ENCODE measurements at regions not wholly inside any gene's neighbourhood (a gene's known extent, or its start where the extent isn't known, plus 50 kb on each side); places are given as distances from the start of the nearest gene placed in this dataset.

DNA sequence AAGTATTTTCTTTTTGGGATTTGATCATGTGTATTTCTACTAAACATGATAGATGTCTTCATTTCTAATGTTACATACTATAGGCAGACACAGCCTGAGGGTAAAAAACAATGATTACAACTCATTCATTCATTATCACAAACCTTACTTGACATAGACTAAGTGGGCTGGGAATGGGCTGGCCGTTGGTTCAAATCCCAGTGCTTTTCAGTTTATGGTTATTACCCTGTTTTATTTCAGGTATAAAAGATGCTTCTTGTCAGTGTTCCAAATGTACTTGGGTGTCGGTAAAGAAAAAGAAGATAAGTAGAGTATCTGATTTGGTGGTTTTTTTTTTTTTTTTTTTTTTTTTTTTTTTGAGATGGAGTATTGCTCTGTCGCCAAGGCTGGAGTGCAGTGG lies 149.7 kb upstream of the ZFHX3 start:
- Histone ChIP-seq H3K4me2 (ENCODE audit: low read length) (no peak overlapping the region), H4K20me1 (ENCODE audit: insufficient read depth) (no peaks in the 10 kb centered on the region; the same call in 1 of the 2 replicates), H3K36me3 (ENCODE audit: control insufficient read depth in 1 of 2, insufficient read depth in 2 of 2, low read length in 2 of 2) (no peaks in the 10 kb centered on the region), H3K79me2 (ENCODE audit: insufficient read depth, low read length) (no peaks in the 10 kb centered on the region), H3K27me3 (ENCODE audit: insufficient read depth, low read length) (no peaks in the 10 kb centered on the region; the same call in 1 of the 2 replicates), H3K9ac (ENCODE audit: low read length) (no peak overlapping the region), H3K4me1 (ENCODE audit: control insufficient read depth in 1 of 2, insufficient read depth in 2 of 2, low read length in 2 of 2) (no peaks in the 10 kb centered on the region), H3K9me2 (ENCODE audit: insufficient read depth) (no peaks in the 10 kb centered on the region), H3K9me3 (ENCODE audit: control insufficient read depth in 1 of 2, insufficient read depth in 1 of 2, low read depth in 1 of 2, low read length in 2 of 2) (no peaks in the 10 kb centered on the region), H3K27ac (ENCODE audit: low read depth, low read length) (no peak overlapping the region), H2AFZ (ENCODE audit: low read depth, low read length, poor library complexity, severe bottlenecking) (no peak overlapping the region), H3K4me3 (replicated peaks in 1 of 2; ENCODE audit: low read depth in 1 of 2, low read length in 2 of 2) (no peak overlapping the region)
- ATAC-seq (no peak), DNase-seq (ENCODE audit: low read depth, low spot score) (no peak)
- RAD21 ChIA-PET (ENCODE audit: low non-redundant PET in 1 of 2, low total read pairs in 2 of 2, uncharacterized antibody in 2 of 2, unreplicated experiment in 2 of 2): no interaction called here
- CTCF ChIA-PET: interaction anchor here (1.0 to 2.1 kb wide), 2 partner anchors 365 to 766 kb away, joined by 3 to 11 read pairs; no protein-coding TSS in a partner anchor
- no peak for TF ChIP-seq SRF (IDR thresholded peaks at IDR 0.05; ENCODE audit: low read depth)
- TF ChIP-seq RAD21 (IDR thresholded peaks at IDR 0.05; ENCODE audit: low read depth): no peak
- no peak for TF ChIP-seq CEBPB (IDR thresholded peaks at IDR 0.05; ENCODE audit: low read depth)
- TF ChIP-seq, protein P1, sequence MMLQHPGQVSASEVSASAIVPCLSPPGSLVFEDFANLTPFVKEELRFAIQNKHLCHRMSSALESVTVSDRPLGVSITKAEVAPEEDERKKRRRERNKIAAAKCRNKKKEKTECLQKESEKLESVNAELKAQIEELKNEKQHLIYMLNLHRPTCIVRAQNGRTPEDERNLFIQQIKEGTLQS (IDR thresholded peaks at IDR 0.05): no peak
- TF ChIP-seq, protein P2, sequence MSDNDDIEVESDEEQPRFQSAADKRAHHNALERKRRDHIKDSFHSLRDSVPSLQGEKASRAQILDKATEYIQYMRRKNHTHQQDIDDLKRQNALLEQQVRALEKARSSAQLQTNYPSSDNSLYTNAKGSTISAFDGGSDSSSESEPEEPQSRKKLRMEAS (IDR thresholded peaks at IDR 0.05): no peak
- no peak for TF ChIP-seq ZFX (IDR thresholded peaks at IDR 0.05)
- POLR2A ChIA-PET: no interaction called here
- BruUV-seq (replicated peaks): no TSS peak
- intact Hi-C loops (cut with micrococcal nuclease): loop anchor here (2.0 to 5.0 kb wide), 4 partner anchors 350 to 955 kb away; no protein-coding TSS in a partner anchor

DNA sequence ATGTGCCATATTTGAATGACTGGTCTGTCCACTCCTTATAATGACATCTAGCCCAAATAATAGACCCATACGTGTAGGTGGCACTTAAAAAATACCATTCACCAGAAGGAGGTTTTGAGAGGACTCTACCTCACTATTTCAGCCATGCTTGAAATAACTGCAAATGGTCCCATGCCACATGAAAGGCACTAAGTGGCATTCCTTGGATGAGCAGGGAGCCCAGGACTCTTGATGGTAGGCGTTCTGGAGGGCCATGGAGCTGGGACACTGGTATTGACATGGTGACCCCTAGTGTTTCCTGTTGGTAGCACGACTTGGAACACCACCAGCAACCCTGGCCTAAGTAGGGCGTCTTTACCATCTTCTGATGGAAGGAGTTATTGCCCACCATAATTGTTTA lies 148.7 kb upstream of the ZFHX3 start:
- Histone ChIP-seq H3K4me2 (ENCODE audit: low read length) (no peak overlapping the region), H3K36me3 (ENCODE audit: control insufficient read depth in 1 of 2, insufficient read depth in 2 of 2, low read length in 2 of 2) (no peaks in the 10 kb centered on the region), H3K27ac (ENCODE audit: low read depth, low read length) (no peak overlapping the region), H3K9me2 (ENCODE audit: insufficient read depth) (no peaks in the 10 kb centered on the region), H3K9ac (ENCODE audit: low read length) (no peak overlapping the region), H3K4me1 (ENCODE audit: control insufficient read depth in 1 of 2, insufficient read depth in 2 of 2, low read length in 2 of 2) (no peaks in the 10 kb centered on the region), H2AFZ (ENCODE audit: low read depth, low read length, poor library complexity, severe bottlenecking) (no peak overlapping the region), H3K4me3 (replicated peaks in 1 of 2; ENCODE audit: low read depth in 1 of 2, low read length in 2 of 2) (no peak overlapping the region), H4K20me1 (ENCODE audit: insufficient read depth) (no peaks in the 10 kb centered on the region; the same call in 1 of the 2 replicates), H3K27me3 (ENCODE audit: insufficient read depth, low read length) (no peaks in the 10 kb centered on the region; the same call in 1 of the 2 replicates), H3K9me3 (ENCODE audit: control insufficient read depth in 1 of 2, insufficient read depth in 1 of 2, low read depth in 1 of 2, low read length in 2 of 2) (no peaks in the 10 kb centered on the region), H3K79me2 (ENCODE audit: insufficient read depth, low read length) (no peaks in the 10 kb centered on the region)
- DNase-seq (ENCODE audit: low read depth, low spot score): peak; percentile 54
- ChIA-PET CTCF (interaction anchor here (0.6 to 2.1 kb wide), 8 partner anchors 20 to 767 kb away, joined by 3 to 11 read pairs (median 3); no protein-coding TSS in a partner anchor), POLR2A (no interaction called here), RAD21 (ENCODE audit: low non-redundant PET in 1 of 2, low total read pairs in 2 of 2, uncharacterized antibody in 2 of 2, unreplicated experiment in 2 of 2) (interaction anchor here (1.0 to 1.2 kb wide), 2 partner anchors 364 kb away, joined by 4 to 5 read pairs; no protein-coding TSS in a partner anchor)
- no TSS peak for BruUV-seq (replicated peaks)
- intact Hi-C loops (cut with micrococcal nuclease): loop anchor here (2.0 to 5.0 kb wide), 4 partner anchors 349 to 954 kb away; no protein-coding TSS in a partner anchor
- peak; percentile 96 for ATAC-seq
- TF ChIP-seq RAD21 (IDR thresholded peaks at IDR 0.05; ENCODE audit: low read depth) (peak; percentile 88), FOSL1 (IDR thresholded peaks at IDR 0.05; ENCODE audit: low read depth) (no peak), TCF7L2 (IDR thresholded peaks at IDR 0.05; ENCODE audit: borderline replicate concordance, extremely low read depth, insufficient read depth, insufficient read length) (peak; percentile 13)
- TF ChIP-seq, protein P3, sequence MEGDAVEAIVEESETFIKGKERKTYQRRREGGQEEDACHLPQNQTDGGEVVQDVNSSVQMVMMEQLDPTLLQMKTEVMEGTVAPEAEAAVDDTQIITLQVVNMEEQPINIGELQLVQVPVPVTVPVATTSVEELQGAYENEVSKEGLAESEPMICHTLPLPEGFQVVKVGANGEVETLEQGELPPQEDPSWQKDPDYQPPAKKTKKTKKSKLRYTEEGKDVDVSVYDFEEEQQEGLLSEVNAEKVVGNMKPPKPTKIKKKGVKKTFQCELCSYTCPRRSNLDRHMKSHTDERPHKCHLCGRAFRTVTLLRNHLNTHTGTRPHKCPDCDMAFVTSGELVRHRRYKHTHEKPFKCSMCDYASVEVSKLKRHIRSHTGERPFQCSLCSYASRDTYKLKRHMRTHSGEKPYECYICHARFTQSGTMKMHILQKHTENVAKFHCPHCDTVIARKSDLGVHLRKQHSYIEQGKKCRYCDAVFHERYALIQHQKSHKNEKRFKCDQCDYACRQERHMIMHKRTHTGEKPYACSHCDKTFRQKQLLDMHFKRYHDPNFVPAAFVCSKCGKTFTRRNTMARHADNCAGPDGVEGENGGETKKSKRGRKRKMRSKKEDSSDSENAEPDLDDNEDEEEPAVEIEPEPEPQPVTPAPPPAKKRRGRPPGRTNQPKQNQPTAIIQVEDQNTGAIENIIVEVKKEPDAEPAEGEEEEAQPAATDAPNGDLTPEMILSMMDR (IDR thresholded peaks at IDR 0.05 in 2 of 3, conservative IDR thresholded peaks at IDR 0.05 in 1 of 3; ENCODE audit: borderline replicate concordance in 1 of 3, insufficient read depth in 1 of 3, low read depth in 2 of 3, low read length in 2 of 3): peak; percentile 57 to 74 (median 71)
- TF ChIP-seq, protein P4, sequence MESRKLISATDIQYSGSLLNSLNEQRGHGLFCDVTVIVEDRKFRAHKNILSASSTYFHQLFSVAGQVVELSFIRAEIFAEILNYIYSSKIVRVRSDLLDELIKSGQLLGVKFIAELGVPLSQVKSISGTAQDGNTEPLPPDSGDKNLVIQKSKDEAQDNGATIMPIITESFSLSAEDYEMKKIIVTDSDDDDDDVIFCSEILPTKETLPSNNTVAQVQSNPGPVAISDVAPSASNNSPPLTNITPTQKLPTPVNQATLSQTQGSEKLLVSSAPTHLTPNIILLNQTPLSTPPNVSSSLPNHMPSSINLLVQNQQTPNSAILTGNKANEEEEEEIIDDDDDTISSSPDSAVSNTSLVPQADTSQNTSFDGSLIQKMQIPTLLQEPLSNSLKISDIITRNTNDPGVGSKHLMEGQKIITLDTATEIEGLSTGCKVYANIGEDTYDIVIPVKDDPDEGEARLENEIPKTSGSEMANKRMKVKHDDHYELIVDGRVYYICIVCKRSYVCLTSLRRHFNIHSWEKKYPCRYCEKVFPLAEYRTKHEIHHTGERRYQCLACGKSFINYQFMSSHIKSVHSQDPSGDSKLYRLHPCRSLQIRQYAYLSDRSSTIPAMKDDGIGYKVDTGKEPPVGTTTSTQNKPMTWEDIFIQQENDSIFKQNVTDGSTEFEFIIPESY (IDR thresholded peaks at IDR 0.05; ENCODE audit: extremely low read depth, insufficient replicate concordance, low read length): no peak
